HG02885 (cell line): ENCODE measurements at regions not wholly inside any gene's neighbourhood (a gene's known extent, or its start where the extent isn't known, plus 50 kb on each side); places are given as distances from the start of the nearest gene placed in this dataset.

Source experiments
- ATAC-seq: cut with Tn5 transposase; IDR thresholded peaks from one replicate; pipeline ENCODE4 v1.9.1; 2021; ENCODE audit warnings: mild to moderate bottlenecking; ENCODE audit not compliant: unreplicated experiment, poor library complexity

DNA sequence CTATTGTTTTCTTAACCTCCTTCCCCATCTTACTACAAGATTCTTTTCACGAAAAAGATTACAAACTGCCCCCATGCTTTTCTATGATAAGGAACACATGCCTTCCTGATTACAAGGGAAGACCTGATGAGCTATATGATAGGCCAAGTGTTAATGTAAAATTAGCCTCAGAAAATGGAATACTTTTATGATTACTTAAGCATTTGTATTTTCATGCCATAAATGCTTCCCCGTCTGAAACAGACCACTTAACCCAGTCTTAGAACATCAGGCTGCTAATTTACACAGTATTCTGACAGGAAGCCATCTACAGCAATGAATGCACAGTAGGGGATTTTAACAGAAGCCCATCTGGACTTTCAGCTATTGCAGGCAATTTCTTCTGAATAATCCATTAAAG, 274.9 kb downstream of the HAO1 start:
- no peak for ATAC-seq

DNA sequence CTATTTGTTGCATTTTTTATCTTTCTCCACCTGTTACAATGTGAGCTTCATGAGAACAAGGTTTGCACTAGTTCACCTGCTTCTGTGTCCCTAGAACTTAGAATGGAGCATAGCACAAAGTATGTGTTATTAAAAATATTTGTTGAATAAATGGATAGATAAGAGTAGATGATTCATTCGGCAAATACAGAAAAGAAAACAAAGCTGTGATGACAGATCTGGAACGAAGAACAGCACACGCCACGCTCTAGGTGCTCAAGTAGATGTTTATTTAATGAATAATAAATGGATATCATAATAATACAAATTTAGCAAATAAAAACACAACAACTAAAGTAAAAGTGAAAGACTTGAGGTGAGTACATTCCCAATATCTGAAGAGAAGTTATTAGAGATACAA, 273.1 kb downstream of the HAO1 start:
- ATAC-seq, result no peak

DNA sequence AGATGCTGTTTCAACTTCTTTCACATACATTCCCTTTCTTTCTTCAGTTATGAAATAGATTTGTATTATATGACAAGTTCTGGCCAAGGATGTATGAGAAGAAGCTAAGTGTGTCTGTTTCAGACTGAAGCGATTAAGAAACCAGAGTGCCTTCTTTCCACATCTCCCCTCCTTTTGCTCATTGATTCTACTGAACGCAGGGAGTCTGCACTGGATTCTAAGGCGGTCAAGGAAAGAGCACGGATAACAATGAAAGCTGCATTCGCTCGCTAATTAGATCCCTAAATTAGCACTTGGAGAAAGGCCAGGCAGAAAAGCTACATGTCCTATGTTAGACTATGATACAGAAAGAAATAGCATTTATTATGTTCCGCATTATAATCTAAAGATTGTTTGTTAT, 267.7 kb downstream of the HAO1 start:
- no peak for ATAC-seq

DNA sequence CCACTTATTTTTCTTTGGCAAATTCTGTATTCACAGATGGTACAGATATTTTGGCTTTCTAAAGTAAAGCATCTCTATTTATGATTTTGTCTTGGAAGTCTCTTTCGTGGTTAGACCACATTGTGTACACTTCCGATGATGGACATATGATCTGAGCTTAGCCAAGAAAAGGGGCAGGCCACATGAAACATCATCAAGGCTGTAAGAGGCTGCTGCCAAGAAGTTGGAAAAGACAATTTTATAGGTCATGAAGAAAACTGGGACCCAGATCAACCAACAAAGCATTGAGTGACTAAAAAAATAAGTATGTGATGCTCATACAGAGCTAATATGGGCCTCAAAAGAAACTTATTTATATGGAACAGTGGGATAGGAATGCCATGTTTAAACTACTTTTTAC, 266.4 kb downstream of the HAO1 start:
- no peak for ATAC-seq

DNA sequence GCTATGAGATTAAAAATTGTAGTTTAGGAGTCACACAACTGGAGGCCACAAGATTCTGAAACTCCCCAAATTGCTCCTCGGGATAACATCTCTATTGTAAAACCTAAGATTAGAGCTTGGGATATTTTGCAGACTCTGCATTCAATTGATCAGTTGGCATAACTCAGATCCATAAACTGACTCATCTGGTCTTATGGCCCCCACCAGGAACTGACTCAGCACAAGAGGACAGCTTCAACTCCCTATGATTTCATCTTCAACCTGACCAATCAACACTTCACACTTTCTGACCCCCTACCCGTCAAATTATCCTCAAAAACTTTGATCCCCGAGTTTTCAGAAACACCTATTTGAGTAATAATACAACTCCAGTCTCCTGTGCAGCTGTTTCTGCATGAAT, 257.3 kb downstream of the HAO1 start:
- ATAC-seq, result no peak

DNA sequence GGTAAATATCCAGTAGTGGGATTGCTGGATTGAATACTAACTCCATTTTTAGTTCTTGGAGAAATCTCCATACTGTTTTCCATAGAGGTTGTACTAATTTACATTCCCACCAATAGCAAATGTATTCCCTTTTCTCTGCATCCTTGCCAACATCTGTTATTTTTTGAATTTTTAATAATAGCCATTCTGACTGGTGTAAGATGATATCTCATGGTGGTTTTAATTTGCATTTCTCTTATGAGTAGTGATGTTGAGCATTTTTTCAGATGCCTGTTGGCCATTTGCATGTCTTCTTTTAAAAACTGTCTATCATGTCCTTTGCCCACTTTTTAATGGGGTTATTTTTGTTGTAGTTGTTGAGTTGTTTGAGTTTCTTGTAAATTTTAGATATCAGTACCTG, 253.2 kb downstream of the HAO1 start:
- ATAC-seq, result no peak

DNA sequence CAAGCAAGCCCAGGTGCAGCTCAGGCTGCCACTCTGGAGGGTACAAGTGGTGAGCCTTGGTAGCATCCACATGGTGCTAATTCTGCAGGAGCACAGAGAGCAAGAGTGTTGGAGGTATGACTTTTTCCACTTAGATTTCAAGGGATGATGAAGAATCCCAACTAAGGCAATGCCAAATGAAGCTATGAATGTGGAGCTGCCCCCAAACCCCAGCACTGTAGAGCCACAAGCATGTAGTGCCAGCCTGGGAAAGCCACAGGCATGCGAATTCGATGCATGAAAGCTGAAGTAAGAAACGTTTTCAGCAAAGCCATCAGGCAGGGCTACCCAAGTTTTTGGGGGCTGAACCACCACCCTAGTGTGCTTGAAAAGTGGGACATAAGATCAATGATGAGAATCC, 251.1 kb downstream of the HAO1 start:
- ATAC-seq, result no peak

DNA sequence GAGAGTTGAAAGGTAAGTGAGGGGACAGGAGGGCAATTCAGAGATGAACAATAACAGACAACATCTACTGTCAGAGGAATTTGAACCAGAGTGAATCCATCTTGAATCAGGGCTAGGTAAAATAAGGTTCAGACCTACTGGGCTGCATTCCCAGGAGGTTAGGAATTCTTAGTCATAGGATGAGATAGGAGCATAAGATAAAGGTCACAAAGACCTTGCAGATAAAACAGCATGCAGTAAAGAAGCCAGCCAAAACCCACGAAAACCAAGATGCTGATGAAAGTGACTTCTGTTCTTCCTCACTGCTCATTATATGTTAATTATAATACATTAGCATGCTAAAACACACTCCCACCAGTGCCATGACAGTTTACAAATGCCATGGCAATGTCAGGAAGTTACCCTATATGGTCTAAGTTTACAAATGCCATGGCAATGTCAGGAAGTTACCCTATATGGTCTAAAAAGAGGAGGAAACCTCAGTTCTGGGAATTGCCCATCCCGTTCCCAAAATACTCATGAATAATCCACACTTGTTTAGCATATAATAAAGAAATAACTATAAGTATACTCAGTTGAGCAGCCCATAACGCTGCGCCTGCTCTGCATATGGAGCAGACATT, 248.5 kb downstream of the HAO1 start:
- ATAC-seq, result no peak

DNA sequence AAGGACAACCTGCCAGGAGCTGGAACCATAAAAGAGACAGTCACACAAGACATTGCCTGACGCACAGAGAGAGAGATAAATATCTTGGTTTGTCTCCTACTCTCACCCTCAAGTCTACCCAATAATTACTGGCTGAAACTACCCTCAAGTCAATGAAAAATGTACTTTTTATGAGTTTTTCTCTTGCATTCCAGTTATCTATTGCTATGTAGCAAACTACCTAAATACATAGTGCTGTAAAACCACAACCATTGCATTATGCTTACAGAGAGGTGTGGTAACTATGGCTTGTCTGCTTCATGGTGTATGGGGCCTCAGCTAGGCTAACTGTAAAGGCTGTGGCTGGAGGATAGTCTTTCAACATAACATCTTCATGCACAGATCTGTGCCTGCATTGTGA, 247.8 kb downstream of the HAO1 start:
- ATAC-seq, result no peak

DNA sequence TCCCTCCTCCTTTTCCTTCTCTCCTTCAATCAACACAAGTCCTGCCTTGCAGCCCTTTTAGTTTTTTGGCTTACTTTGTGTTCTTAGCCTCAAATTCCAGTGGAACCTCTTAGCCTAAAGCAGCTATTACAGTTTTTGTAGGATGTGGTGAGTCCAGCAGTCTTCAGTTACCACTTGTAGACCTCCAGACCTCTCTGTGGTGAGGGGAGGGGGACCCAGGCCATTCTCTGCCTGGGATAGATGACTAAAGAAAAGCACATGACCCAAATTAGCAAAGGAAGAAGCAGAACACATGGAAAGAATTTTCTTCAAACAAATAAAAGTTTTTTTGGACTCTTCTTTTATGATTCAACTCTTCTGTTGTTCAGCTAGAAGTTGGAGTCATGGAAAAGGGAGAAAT, 246.5 kb downstream of the HAO1 start:
- no peak for ATAC-seq

DNA sequence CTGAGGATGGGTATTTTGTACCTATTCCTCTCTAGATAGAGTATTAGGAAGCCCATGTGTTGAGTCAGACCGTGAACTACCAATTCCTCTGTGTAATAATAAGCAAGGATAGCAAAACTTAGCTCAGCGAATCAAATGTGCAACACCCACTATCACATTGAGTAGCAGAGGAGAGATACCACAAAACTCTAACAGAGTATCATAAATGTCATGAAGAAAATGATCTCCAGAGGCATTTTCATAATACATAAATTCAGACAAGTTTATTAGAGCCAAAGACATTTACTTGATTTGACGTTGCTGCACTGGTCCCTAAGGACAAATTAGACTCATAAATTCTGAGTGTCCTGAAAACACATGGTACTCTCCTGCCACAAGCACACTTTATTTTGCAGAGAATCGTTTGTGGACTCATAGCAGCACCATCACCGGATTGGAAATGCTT, 245.2 kb downstream of the HAO1 start:
- no peak for ATAC-seq

DNA sequence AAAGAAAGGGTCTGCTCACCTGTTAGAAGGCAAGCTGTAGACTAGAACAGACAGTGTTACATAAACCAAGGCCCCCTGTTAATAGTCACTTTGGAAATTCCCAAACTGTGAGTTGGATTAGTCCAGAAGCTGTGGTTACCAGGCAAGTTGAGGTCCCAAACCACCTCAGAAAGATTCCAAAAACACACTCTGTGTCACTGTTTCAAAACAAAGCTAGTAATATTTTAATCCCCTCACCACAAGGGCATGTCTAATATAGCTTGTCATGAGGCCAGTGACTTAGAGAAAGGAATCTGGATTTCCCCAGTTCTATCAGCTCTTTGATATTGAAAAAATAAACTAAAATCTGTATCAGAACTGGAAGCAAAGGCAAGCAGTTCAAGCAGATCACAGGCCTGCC, 244.6 kb downstream of the HAO1 start:
- no peak for ATAC-seq

DNA sequence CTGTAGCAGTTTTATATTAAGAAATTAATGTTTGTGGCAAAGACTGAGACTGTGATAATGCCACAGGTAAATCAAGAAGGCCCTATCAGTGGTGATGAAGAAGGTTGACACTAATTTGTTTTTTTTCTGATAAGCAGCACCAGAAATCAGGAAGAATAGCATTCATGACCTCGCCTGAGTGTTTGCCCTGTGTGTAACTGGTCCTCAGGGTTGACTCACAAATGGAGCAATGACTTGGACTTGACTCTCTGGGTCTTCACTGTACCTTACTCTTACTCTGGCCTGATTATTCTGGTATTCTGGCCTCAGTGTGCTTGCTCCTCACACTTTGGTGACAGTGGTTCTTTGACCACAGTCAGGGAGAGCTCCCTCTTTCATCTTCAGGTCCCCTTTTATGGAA, 243.9 kb downstream of the HAO1 start:
- ATAC-seq, result no peak

DNA sequence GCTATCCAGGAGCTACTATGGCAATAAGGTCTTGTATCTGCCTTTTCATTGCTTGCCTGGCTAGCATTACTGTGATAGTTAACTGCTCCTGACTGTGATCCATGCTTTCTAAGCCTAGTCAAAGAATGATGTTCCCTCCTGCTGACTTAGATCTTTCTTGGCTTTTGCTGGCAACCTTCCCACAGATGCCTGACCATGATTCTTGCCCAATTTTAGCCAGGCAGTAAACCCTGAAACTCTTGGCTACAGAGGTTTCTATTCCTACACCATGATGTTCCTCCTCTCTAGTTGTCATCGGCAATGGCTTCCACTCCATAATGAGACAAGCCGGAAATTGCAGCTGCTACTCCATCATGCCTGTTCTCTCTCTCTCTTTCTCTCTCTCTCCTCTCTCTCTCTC, 238.1 kb downstream of the HAO1 start:
- ATAC-seq, result no peak

DNA sequence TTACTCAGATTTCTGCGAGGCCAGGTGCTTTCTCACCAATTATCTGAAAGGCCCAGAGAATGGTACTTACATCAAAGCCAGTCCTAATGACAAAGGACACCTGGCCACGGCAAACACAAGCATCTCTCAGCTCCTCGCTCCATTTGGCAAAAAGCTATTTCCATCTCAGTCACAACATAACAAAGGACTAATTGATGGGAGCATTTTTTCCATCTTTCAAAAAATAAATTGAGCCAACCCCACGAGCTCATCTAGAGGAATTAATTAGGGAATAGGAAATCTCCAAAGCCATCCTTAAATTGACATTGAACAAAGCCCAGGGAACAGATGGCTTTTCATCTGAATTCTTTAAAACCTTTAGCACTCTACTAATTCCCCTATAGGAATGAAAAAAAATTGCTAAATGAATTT, 236.7 kb downstream of the HAO1 start:
- ATAC-seq, result no peak

DNA sequence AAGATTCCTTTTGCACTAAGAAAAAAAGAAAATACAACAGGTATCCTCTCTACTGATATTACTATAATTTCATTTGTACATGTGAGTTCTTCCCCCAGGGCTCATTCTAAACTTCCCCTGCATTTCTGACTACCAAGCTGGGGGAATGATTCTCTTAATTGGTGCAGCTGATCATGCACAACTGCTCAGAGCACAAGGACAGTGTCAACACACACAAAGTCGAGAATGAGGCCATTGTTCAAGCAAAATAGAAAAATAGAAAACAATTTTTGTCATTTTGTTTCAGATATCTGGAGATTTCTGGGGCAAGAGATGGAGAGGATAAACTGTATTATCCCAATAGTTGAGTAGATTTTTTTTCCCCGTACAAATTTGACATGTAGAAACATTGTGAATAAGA, 236.3 kb downstream of the HAO1 start:
- ATAC-seq, result no peak

DNA sequence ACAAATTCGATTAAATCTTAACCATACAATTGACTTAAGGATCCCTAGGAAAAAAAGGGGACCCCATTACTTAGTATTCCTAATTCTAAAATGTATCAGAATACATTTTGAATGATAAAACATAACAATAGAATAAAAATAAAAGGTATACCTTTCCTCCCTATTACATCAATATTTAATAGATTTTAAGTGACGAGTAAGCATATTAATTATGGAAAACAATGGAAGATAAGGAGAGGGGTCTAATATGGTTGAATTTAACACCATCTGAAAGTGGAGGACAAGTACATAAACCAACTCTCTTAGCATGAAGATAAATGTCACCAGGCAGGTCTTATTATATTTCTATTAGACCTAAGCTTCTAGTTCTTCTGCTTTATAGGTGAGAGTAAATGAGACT, 232.1 kb downstream of the HAO1 start:
- no peak for ATAC-seq

DNA sequence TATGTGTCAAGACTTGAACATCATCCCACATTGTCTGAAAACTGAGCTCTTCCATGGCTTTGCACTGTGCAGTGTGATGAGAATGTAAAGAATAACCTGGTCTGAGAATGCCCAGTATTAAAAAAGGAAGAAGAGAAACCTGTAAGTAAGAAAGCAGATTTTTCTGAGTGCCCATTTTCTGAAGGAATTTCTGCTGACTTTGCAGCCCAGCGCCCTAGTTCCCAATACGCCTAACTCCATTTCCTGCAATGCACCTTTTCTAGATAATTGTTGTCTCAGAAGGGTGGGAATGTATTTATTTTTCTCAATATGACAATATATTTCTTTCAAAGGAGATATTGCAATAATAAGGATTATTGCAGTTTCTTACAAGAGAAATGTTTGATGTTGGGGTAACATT, 231.5 kb downstream of the HAO1 start:
- no peak for ATAC-seq

DNA sequence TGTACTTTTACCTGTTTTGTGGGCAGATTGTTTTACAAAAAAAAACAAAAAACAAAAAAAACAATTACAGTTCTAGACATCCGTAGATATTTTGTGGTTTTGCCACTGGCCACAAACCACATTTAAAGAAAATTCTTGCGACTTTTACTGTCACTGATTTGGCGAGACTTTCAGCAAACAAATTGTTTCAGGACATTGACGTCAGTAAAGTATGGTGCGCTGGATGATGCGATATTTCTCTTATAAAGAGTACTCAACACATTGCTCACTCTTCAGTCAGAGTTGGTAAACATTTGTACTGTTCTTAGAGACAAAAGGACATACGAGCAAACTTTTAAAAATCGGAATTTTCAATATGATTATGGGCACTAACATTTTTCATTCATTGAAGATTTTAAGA, 229.8 kb downstream of the HAO1 start:
- ATAC-seq, result no peak

DNA sequence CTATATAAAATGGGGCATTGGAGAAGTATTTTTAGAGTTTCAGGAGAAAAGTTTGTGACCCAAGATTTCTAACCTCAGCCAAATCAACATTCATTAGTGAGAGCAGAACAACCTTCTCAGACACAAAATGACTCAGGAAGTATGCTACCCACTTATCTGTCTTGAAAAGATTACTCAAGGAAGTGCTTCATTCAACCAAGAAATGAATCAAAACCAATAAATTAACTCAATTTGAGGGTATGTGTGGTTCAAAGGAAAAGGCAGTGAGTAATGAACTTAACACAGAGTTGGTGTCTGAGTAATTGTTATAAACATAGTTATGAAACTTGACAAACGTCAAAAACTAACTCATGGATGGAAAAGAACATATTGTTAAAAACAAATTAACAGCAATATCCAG, 227.6 kb downstream of the HAO1 start:
- ATAC-seq, result no peak

DNA sequence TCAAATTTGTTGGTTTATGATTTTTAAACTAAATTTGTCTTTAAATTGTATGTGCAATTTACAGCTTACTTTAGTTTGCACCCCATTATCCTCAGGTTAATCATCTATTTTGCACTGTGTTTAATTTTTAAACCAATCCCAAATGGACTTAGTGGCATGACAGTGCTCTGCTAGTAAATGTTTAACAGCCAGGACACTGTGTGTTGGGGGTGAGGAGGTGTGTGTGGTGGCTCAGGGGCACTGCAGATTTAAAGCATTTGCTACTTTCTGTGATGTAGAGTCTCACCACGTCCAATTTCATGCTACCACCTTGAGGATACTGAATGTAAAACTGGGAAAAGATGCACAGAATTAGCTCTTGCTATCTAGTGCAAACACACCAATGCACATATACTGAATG, 225.7 kb downstream of the HAO1 start:
- ATAC-seq, result no peak

DNA sequence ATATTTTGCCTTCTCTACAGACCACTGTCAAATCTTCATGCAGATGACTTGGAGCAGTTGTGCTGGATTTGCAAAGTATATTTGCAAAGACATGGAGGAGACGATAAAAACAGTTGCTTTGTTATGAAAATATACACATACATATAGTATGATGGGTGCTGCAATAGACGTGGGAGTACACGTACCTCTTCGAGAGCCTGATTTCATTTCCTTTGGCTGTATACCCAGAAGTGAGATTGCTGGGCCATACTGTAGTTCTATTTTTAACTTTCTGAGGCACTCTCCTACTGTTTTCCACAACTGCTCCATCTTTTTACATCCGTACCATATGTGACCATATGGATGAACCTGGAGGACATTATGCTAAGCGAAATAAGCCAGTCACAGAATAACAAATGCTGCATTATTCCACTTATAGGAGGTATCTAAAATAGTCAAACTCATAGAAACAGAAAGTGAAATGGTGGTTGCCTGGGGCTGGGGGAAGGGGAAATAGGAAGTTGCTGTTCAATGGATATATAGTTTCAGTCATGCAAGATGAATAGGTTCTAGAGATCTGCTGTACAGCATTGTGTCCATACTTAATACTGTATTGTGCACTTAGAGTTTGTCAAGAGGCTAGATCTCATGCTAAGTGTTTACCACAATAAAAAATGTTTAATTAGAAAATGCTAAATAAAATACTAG, 223.8 kb downstream of the HAO1 start:
- ATAC-seq, result no peak
